Sigmoid colon (tissue), 6 donors: ENCODE measurements at regions not wholly inside any gene's neighbourhood (a gene's known extent, or its start where the extent isn't known, plus 50 kb on each side); places are given as distances from the start of the nearest gene placed in this dataset.
"Not testable (repeated sequence)": the region's sequence is repeated elsewhere in the genome, so short reads cannot be mapped to it uniquely, and the experiment has no call there.

Source experiments
- DNase-seq: peaks from one replicate; pipeline ENCODE4 v3.0.0-alpha.2; 2019
- H3K27ac ChIP-seq, 4 donors: fragments of 200-600 bp; sonication (generic); one replicate each; pipeline ENCODE4 v1.5.1; 2016 to 2019; ENCODE audit warnings: mild to moderate bottlenecking in 1 of 4
- H3K27me3 ChIP-seq, 3 donors: fragments of 200-600 bp; sonication (generic); one replicate each; pipeline ENCODE4 v1.5.1; 2019; ENCODE audit warnings: mild to moderate bottlenecking in 1 of 3
- H3K36me3 ChIP-seq, 4 donors: fragments of 200-600 bp; sonication (generic); one replicate each; pipeline ENCODE4 v1.5.1; 2016 to 2019
- H3K4me1 ChIP-seq, 4 donors: fragments of 200-600 bp; sonication (generic); one replicate each; pipeline ENCODE4 v1.5.1; 2017 to 2019
- H3K4me3 ChIP-seq, 4 donors: fragments of 200-600 bp; sonication (generic); one replicate each; pipeline ENCODE4 v1.5.1; 2017 to 2019; ENCODE audit warnings: mild to moderate bottlenecking in 2 of 4, moderate library complexity in 1 of 4
- H3K9me3 ChIP-seq, 4 donors: fragments of 200-600 bp in 3 of 4; sonication (generic) in 3 of 4; one replicate each; pipeline versions ENCODE4 v1.5.1 to v1.6.1; 2013 to 2019
- EP300 ChIP-seq, 4 donors: sonication (generic); formaldehyde crosslinking; IDR thresholded peaks; one replicate each; pipeline ENCODE4 v1.6.1; 2017; ENCODE audit warnings: antibody characterized with exemption in 4 of 4
- POLR2A ChIP-seq, 2 donors: fragments of 450-650 bp; IDR thresholded peaks; one replicate each; pipeline ENCODE4 v1.6.1; 2016; ENCODE audit warnings: antibody characterized with exemption in 2 of 2, mild to moderate bottlenecking in 2 of 2, moderate library complexity in 2 of 2
- POLR2AphosphoS5 ChIP-seq, 4 donors: sonication (generic); formaldehyde crosslinking; IDR thresholded peaks; one replicate each; pipeline ENCODE4 v1.6.1; 2017; ENCODE audit warnings: antibody characterized with exemption in 4 of 4
- WGBS, 2 donors: extraction: QIAGEN DNeasy Blood & Tissue Kit; methylation state at CpG; one replicate each; pipeline ENCODE4 v1.1.7; 2013; 5-methylcytosine and 5-hydroxymethylcytosine counted together
- intact Hi-C: fragments of 100-400 bp; cut with DNase I; formaldehyde crosslinking; loops from one replicate; pipeline ENCODE4 v1.15.1; 2023
- TF ChIP-seq, protein P1 (sequence below), 4 experiments: fragments of 450-650 bp in 3 of 4; fragments of 200-600 bp in 1 of 4; IDR thresholded peaks; one replicate each; pipeline ENCODE4 v1.5.1; 2016 to 2019; ENCODE audit warnings: antibody characterized with exemption in 4 of 4, mild to moderate bottlenecking in 3 of 4, moderate library complexity in 2 of 4
- donor health status: healthy with polysubstance abuse.
- donor health status: healthy.

DNA sequence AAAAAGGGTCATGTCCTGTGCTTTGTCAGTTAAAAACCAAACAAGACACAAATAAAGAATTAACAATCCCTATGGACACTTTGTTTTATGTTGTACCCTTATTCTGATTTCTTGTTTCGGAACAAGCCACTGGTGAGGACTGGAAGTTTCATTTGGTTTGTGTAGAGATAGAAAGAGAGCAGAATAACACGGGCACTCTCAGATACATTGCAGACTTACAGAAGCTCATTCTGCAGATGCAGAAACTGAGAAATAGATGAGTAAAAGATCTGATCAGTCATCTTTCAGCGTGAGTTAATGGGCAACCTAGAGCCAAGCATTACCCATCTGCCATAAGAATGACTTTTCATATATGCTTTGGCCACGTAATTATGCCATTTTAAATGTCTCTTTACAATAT, 407.6 kb downstream of the RAB38 start:
- no peak for DNase-seq
- no peaks in the 10 kb centered on the region for H3K9me3 ChIP-seq
- intact Hi-C loops: no loop called here
- no peaks in the 10 kb centered on the region for H3K4me1 ChIP-seq
- no peaks in the 10 kb centered on the region for H3K27me3 ChIP-seq
- H3K4me3 ChIP-seq: no peak overlapping the region
- H3K27ac ChIP-seq: no peak overlapping the region
- TF ChIP-seq, protein P1, sequence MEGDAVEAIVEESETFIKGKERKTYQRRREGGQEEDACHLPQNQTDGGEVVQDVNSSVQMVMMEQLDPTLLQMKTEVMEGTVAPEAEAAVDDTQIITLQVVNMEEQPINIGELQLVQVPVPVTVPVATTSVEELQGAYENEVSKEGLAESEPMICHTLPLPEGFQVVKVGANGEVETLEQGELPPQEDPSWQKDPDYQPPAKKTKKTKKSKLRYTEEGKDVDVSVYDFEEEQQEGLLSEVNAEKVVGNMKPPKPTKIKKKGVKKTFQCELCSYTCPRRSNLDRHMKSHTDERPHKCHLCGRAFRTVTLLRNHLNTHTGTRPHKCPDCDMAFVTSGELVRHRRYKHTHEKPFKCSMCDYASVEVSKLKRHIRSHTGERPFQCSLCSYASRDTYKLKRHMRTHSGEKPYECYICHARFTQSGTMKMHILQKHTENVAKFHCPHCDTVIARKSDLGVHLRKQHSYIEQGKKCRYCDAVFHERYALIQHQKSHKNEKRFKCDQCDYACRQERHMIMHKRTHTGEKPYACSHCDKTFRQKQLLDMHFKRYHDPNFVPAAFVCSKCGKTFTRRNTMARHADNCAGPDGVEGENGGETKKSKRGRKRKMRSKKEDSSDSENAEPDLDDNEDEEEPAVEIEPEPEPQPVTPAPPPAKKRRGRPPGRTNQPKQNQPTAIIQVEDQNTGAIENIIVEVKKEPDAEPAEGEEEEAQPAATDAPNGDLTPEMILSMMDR (IDR thresholded peaks at IDR 0.05): no peak
- TF ChIP-seq POLR2AphosphoS5 (IDR thresholded peaks at IDR 0.05) (no peak), POLR2A (IDR thresholded peaks at IDR 0.05) (no peak), EP300 (IDR thresholded peaks at IDR 0.05) (no peak)
- WGBS, 2 donors: 84 to 87% methylated on average over 4 of the region's 4 CpGs
- no peaks in the 10 kb centered on the region for H3K36me3 ChIP-seq

DNA sequence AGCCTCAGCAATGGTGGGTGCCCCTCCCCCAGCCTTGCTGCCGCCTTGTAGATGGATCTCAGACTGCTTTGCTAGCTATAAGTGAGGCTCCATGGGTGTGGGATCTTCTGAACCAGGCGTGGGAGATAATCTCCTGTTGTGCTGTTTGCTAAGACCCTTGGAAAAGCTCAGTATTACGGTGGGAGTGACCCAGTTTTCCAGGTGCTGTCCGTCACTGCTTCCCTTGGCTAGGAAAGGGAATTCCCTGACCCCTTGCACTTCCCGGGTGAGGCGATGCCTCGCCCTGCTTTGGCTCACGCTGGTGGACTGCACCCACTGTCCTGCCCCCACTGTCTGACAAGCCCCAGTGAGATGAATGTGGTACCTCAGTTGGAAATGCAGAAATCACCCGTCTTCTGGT, 411.2 kb downstream of the RAB38 start:
- H3K9me3 ChIP-seq: not testable (repeated sequence)
- 31 to 72% methylated on average over 9 of the region's 9 CpGs for WGBS, 2 donors

DNA sequence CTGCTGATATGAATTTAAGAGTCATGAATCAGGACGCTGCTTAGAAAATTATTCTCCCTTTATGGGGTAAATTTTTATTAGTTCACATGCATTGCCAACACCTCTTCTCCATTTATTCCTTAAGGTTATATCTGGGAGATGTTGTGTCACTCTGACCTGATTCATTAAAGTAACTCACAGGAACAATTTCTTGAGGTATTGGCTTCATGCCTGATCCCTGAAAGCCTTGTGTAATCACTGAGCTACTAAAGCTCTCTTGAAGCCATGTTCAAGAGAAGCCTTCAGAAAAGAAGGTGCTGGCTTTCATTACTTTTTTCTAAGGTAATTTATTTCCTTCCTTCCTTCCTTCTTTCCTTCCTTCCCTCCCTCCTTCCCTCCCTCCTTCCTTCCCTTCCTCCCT, 420.6 kb downstream of the RAB38 start:
- DNase-seq: no peak
- Histone ChIP-seq H3K4me1 (no peaks in the 10 kb centered on the region), H3K27ac (no peak overlapping the region), H3K36me3 (no peaks in the 10 kb centered on the region), H3K4me3 (no peak overlapping the region), H3K27me3 (no peaks in the 10 kb centered on the region), H3K9me3 (no peaks in the 10 kb centered on the region)
- intact Hi-C loops: no loop called here
- TF ChIP-seq POLR2A (IDR thresholded peaks at IDR 0.05): no peak
- no peak for TF ChIP-seq POLR2AphosphoS5 (IDR thresholded peaks at IDR 0.05)
- TF ChIP-seq, protein P1 (IDR thresholded peaks at IDR 0.05): no peak
- TF ChIP-seq EP300 (IDR thresholded peaks at IDR 0.05): no peak
- WGBS, 2 donors: 83 to 95% methylated on average over 1 of the region's 1 CpG

More for the DNA sequence above, 411.2 kb downstream of the RAB38 start:
- H3K4me1 ChIP-seq, H3K27me3 ChIP-seq, H3K36me3 ChIP-seq, H3K4me3 ChIP-seq, H3K27ac ChIP-seq, intact Hi-C loops, DNase-seq: not testable (repeated sequence)

DNA sequence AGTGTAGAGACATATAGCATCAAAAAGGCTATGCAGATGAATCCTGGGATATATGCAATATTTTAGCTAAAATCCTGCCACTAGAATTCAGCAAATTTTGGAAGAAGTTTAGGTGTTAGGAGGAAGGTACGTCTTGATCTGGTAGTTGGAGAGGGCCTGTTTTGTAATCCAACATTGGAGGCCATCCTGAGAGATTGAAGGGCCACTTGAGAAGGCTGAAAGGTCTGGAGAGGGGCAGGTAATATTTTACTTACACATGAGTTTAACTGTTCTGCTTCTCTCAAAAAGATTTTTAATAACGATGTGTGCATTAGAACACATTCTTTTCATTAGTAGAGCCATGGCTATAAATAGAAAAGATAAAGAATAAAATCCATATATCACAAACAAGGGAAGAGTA, 422.1 kb downstream of the RAB38 start:
- Histone ChIP-seq H3K4me3 (no peak overlapping the region), H3K27ac (no peak overlapping the region), H3K36me3 (no peaks in the 10 kb centered on the region), H3K4me1 (no peaks in the 10 kb centered on the region), H3K27me3 (no peaks in the 10 kb centered on the region), H3K9me3 (no peaks in the 10 kb centered on the region)
- DNase-seq: no peak
- WGBS, 2 donors: 84 to 88% methylated on average over 2 of the region's 2 CpGs
- TF ChIP-seq, protein P1 (IDR thresholded peaks at IDR 0.05): no peak
- TF ChIP-seq POLR2AphosphoS5 (IDR thresholded peaks at IDR 0.05) (no peak), EP300 (IDR thresholded peaks at IDR 0.05) (no peak), POLR2A (IDR thresholded peaks at IDR 0.05) (no peak)
- intact Hi-C loops: no loop called here

DNA sequence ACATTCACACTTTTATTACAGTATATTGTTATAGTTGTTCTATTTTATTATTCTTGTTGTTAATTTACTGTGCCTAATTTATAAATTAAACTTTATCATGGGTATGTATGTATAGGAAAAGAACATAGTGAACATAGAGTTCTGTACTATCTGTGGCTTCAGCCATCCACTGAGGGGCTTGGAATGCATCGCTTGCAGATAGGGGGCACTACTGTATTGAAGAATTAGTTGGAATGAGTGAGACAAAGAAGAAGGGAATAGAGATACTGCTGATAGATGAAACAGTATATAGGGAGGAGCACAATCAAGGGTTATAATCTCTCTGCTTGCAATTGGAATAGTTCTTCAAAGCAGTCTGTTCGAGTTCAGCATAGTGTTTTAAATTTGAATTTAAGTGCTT, 432.2 kb downstream of the RAB38 start:
- WGBS, 2 donors: 60 to 82% methylated on average over 2 of the region's 2 CpGs
- no peaks in the 10 kb centered on the region for H3K9me3 ChIP-seq
- H3K4me1 ChIP-seq: peaks cover 0 to 16% (median 3%) of the 10 kb centered on the region in 4 donors
- no peak overlapping the region for H3K4me3 ChIP-seq
- TF ChIP-seq POLR2A (IDR thresholded peaks at IDR 0.05): no peak
- TF ChIP-seq, protein P1 (IDR thresholded peaks at IDR 0.05): no peak
- TF ChIP-seq POLR2AphosphoS5 (IDR thresholded peaks at IDR 0.05): no peak
- intact Hi-C loops: no loop called here
- no peak overlapping the region for H3K27ac ChIP-seq
- H3K27me3 ChIP-seq: no peaks in the 10 kb centered on the region
- no peak for DNase-seq
- no peaks in the 10 kb centered on the region for H3K36me3 ChIP-seq
